K562 (cell line): ENCODE measurements at regions not wholly inside any gene's neighbourhood (a gene's known extent, or its start where the extent isn't known, plus 50 kb on each side); places are given as distances from the start of the nearest gene placed in this dataset.
A peak's percentile ranks its signal among the peaks of the same experiment; 100 is the strongest.

Experiments used
- ATAC-seq: fragments of 200-7000 bp; cut with Tn5 transposase; 3 replicates; pipeline ENCODE4 v1.9.1; 2020; ENCODE audit warnings: moderate library complexity
- BruUV-seq: library from RNA; stranded (reverse); fragments of 400-500 nt; replicated peaks from 2 replicates; lab custom pipeline; 2021; lab: Mats Ljungman, UMichigan
- CTCF ChIA-PET: fragments of 300-600 bp; formaldehyde crosslinking; extraction: SDS; loops from one replicate; lab custom pipeline; 2021; ENCODE audit warnings: low intra/inter-chr PET ratio; lab: Yijun Ruan, JAX
- POLR2A ChIA-PET: fragments of 300-600, 350-650 bp; sonication (Branson Sonifier 250); formaldehyde crosslinking; extraction: SDS; loops from one replicate; lab custom pipeline; 2021; ENCODE audit warnings: antibody characterized with exemption, inconsistent platforms; lab: Yijun Ruan, JAX
- DNase-seq, 4 experiments: peaks; one replicate each; pipeline versions ENCODE4 v3.0.0 to v3.0.0-alpha.2; 2011 to 2018; ENCODE audit warnings: low spot score in 3 of 4, mixed read lengths in 3 of 4; ENCODE audit errors: extremely low read depth in 1 of 4
- FAIRE-seq: peaks from 2 replicates; lab custom pipeline; 2011; peaks lifted over from hg19 to GRCh38; lab: Jason Lieb, UNC
- H2AFZ ChIP-seq: 2 replicates; pipeline ENCODE4 v1.6.0; 2011; ENCODE audit warnings: low read depth, low read length, control low read depth, inconsistent platforms
- H3K27ac ChIP-seq: fragments of 200-600 bp; 3 replicates; pipeline ENCODE4 v1.8.0; 2011; ENCODE audit warnings: low read depth, mild to moderate bottlenecking, control low read depth, inconsistent platforms, low read length, moderate library complexity, mixed read lengths; ENCODE audit errors: extremely low read depth
- H3K27me3 ChIP-seq, 2 experiments: fragments of 300-600 bp in 1 of 2; 2 replicates in 1 of 2; 3 replicates in 1 of 2; pipeline versions ENCODE4 v1.6.0 to v1.8.0; 2011; ENCODE audit warnings: inconsistent platforms in 2 of 2, low read length in 2 of 2, mild to moderate bottlenecking in 1 of 2, mixed read lengths in 1 of 2, moderate library complexity in 1 of 2; ENCODE audit not compliant: control insufficient read depth in 2 of 2, insufficient read depth in 2 of 2
- H3K36me3 ChIP-seq: fragments of 300-600 bp; 3 replicates; pipeline ENCODE4 v1.8.0; 2011; ENCODE audit warnings: mild to moderate bottlenecking, low read length, inconsistent platforms; ENCODE audit not compliant: control insufficient read depth, insufficient read depth
- H3K4me1 ChIP-seq, 2 experiments: fragments of 200-600 bp in 1 of 2; replicated peaks in 1 of 2; 2 replicates in 1 of 2; 3 replicates in 1 of 2; pipeline versions ENCODE4 v1.5.1 to v1.8.0; 2011; ENCODE audit warnings: inconsistent platforms in 2 of 2, low read length in 2 of 2, mild to moderate bottlenecking in 1 of 2, mixed read lengths in 1 of 2, moderate library complexity in 1 of 2; ENCODE audit not compliant: control insufficient read depth in 2 of 2, insufficient read depth in 2 of 2
- H3K4me2 ChIP-seq: 2 replicates; pipeline ENCODE4 v1.6.1; 2011; ENCODE audit warnings: low read length, control low read depth, inconsistent platforms, mixed read lengths; ENCODE audit not compliant: insufficient read depth
- H3K4me3 ChIP-seq: fragments of 200-600 bp; sonication (generic), shearing (Covaris generic); 2 replicates; pipeline ENCODE4 v1.5.1; 2016; ENCODE audit warnings: control low read depth, inconsistent platforms
- H3K79me2 ChIP-seq: fragments of 200-600 bp; 3 replicates; pipeline ENCODE4 v1.8.0; 2011; ENCODE audit warnings: low read length, inconsistent platforms; ENCODE audit not compliant: control insufficient read depth, insufficient read depth
- H3K9ac ChIP-seq, 2 experiments: 2 replicates each; pipeline versions ENCODE4 v1.6.0 to v1.6.1; 2011; ENCODE audit warnings: low read depth in 2 of 2, low read length in 2 of 2, control low read depth in 1 of 2, inconsistent platforms in 1 of 2, mild to moderate bottlenecking in 1 of 2, mixed read lengths in 1 of 2; ENCODE audit not compliant: insufficient read depth in 1 of 2
- H3K9me1 ChIP-seq: one replicate; pipeline ENCODE4 v1.6.0; 2011; ENCODE audit warnings: inconsistent platforms, mild to moderate bottlenecking, low read length, moderate library complexity; ENCODE audit not compliant: control insufficient read depth, insufficient read depth
- H3K9me3 ChIP-seq: replicated peaks from 2 replicates; pipeline ENCODE4 v1.5.1; 2011; ENCODE audit warnings: low read depth, low read length, inconsistent platforms; ENCODE audit not compliant: control insufficient read depth, insufficient read depth
- H4K20me1 ChIP-seq: replicated peaks from 2 replicates; pipeline ENCODE4 v1.6.1; 2011; ENCODE audit warnings: low read length, inconsistent platforms, mixed read lengths; ENCODE audit not compliant: control insufficient read depth, insufficient read depth
- CBFA2T2 ChIP-seq: fragments of 450-650 bp; conservative IDR thresholded peaks from 2 replicates; pipeline ENCODE4 v1.6.1; 2017; ENCODE audit warnings: mild to moderate bottlenecking
- HDAC1 ChIP-seq, 2 experiments: fragments of 450-650 bp; IDR thresholded peaks; 2 replicates each; pipeline ENCODE4 v1.6.1; 2016 to 2017; ENCODE audit warnings: inconsistent platforms in 1 of 2, mild to moderate bottlenecking in 1 of 2, moderate library complexity in 1 of 2
- JUND ChIP-seq, 2 experiments: IDR thresholded peaks; 2 replicates in 1 of 2; 3 replicates in 1 of 2; pipeline ENCODE4 v1.6.1; 2011; ENCODE audit warnings: borderline replicate concordance in 2 of 2, low read depth in 2 of 2, low read length in 2 of 2, improper control_type of control experiment in 1 of 2, missing biosample characterization in 1 of 2, missing genetic modification characterization in 1 of 2, missing genetic modification reagents in 1 of 2
- POLR2H ChIP-seq: IDR thresholded peaks from 2 replicates; pipeline ENCODE4 v1.6.1; 2016; ENCODE audit warnings: missing genetic modification characterization, low read depth, mild to moderate bottlenecking, control low read depth, missing compliant biosample characterization, moderate library complexity
- PTTG1 ChIP-seq: fragments of 450-650 bp; IDR thresholded peaks from 2 replicates; pipeline ENCODE4 v1.6.1; 2016; ENCODE audit warnings: low read depth, mild to moderate bottlenecking, missing genetic modification characterization, missing compliant biosample characterization
- RAD21 ChIP-seq, 2 experiments: fragments of 250-450 bp in 1 of 2; fragments of 450-650 bp in 1 of 2; sonication (Bioruptor Pico) in 1 of 2; formaldehyde crosslinking in 1 of 2; IDR thresholded peaks in 1 of 2; conservative IDR thresholded peaks in 1 of 2; 2 replicates each; pipeline versions ENCODE4 v1.4.0 to v1.8.0; 2020 to 2022; ENCODE audit warnings: mild to moderate bottlenecking in 2 of 2, moderate library complexity in 1 of 2
- TAL1 ChIP-seq: fragments of 450-650 bp; IDR thresholded peaks from 2 replicates; pipeline ENCODE4 v1.6.1; 2016; ENCODE audit warnings: mild to moderate bottlenecking
- ZNF239 ChIP-seq: fragments of 250-450 bp; sonication (Bioruptor Pico); IDR thresholded peaks from 2 replicates; pipeline ENCODE4 v1.4.0; 2020; ENCODE audit warnings: mild to moderate bottlenecking
- WGBS: fragments of 100-300 bp; shearing (Covaris generic); methylation state at CpG from one replicate; pipeline ENCODE4 v1.1.6; 2016; ENCODE audit warnings: low coverage, mixed read lengths; ENCODE audit not compliant: insufficient coverage; ENCODE audit errors: missing lambda C conversion rate; 5-methylcytosine and 5-hydroxymethylcytosine counted together
- in situ Hi-C: fragments of 300-500 bp; cut with MboI; formaldehyde crosslinking; loops from 4 replicates; pipeline ENCODE4 v1.15.0; 2018; ENCODE audit warnings: inconsistent platforms, mixed read lengths
- intact Hi-C: fragments of 100-400 bp; cut with micrococcal nuclease; formaldehyde crosslinking; loops from 2 replicates; pipeline ENCODE4 v1.14.2; 2022
- TF ChIP-seq, protein P1 (sequence below), 2 experiments: fragments of 450-650 bp; IDR thresholded peaks; 2 replicates each; pipeline ENCODE4 v1.6.1; 2018; ENCODE audit warnings: mild to moderate bottlenecking in 2 of 2, low read depth in 1 of 2; ENCODE audit not compliant: partially characterized antibody in 2 of 2
- TF ChIP-seq, protein P2 (sequence below): fragments of 200-800 bp; sonication (Bioruptor generic); IDR thresholded peaks from 2 replicates; pipeline ENCODE4 v1.6.1; 2017; ENCODE audit warnings: missing genetic modification characterization, missing compliant biosample characterization
- TF ChIP-seq, protein P3 (sequence below): IDR thresholded peaks from 3 replicates; pipeline ENCODE4 v1.6.1; 2011; ENCODE audit warnings: borderline replicate concordance, mild to moderate bottlenecking, moderate library complexity; ENCODE audit not compliant: insufficient read length; ENCODE audit errors: extremely low read depth

DNA sequence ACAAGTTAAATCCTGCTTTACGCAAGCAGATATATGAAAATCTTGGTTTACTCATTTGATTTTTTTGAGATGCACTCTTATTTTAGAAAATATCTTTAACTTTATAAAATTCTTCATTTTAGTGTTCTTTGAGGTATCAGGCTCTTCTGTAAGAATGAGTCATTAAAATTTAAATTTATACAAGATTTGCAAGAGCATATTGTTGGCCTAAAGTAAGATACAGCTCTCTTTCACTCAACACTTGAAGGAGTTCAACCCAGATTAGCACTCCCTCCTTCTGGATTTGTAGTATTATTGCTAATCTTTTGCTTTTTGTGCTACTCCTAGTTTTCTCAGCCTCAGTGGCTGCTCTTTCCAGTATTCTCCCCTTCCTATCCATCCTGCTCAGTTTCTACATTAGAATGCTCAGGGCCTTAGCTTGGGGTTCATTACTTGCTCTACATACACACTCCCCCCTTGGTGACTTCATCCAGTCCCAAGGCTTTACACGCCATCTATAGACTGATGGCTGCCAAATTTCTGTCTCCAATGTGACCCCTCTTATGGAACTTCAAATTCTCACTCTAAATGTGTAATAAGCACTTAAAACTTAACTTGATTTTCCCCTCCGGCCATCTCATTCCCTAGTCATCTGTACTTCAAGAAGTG lies 425.3 kb upstream of the FANCL start:
- BruUV-seq = no TSS peak
- ChIA-PET CTCF (no interaction called here), POLR2A (interaction anchor here (1.2 to 2.7 kb wide), 2 partner anchors 9 to 14 kb away, joined by 4 to 6 read pairs; no protein-coding TSS in a partner anchor)
- H4K20me1 ChIP-seq = no peaks in the 10 kb centered on the region
- peaks cover 4 to 30% of the 10 kb centered on the region in 2 experiments; a peak in 3 of 5 replicates for H3K4me1 ChIP-seq
- no peaks in the 10 kb centered on the region for H3K79me2 ChIP-seq
- in situ Hi-C loops (no loop called here), intact Hi-C loops (loop anchor here (2.0 to 5.0 kb wide), 3 partner anchors 42 to 96 kb away; no protein-coding TSS in a partner anchor)
- peak overlapping the region; percentile 80 for H2AFZ ChIP-seq
- no peak for FAIRE-seq
- peak overlapping the region; percentile 57 for H3K4me2 ChIP-seq
- no peaks in the 10 kb centered on the region for H3K27me3 ChIP-seq
- H3K9me3 ChIP-seq = peaks cover 3% of the 10 kb centered on the region; the same call in 1 of the 2 replicates
- peak; percentile 82 for ATAC-seq
- 0 out of 4 replicates have a peak overlapping the region, but pooled peaks of 1 of the 2 experiments have one; percentile 43 for H3K9ac ChIP-seq
- peak overlapping the region; percentile 85 for H3K27ac ChIP-seq
- H3K4me3 ChIP-seq = no peak overlapping the region
- peak in 1 of 4 experiments; percentile 49 for DNase-seq
- no peaks in the 10 kb centered on the region for H3K9me1 ChIP-seq
- WGBS = 68% methylated on average over 3 of the region's 3 CpGs
- no peaks in the 10 kb centered on the region for H3K36me3 ChIP-seq
- TF ChIP-seq, protein P1, sequence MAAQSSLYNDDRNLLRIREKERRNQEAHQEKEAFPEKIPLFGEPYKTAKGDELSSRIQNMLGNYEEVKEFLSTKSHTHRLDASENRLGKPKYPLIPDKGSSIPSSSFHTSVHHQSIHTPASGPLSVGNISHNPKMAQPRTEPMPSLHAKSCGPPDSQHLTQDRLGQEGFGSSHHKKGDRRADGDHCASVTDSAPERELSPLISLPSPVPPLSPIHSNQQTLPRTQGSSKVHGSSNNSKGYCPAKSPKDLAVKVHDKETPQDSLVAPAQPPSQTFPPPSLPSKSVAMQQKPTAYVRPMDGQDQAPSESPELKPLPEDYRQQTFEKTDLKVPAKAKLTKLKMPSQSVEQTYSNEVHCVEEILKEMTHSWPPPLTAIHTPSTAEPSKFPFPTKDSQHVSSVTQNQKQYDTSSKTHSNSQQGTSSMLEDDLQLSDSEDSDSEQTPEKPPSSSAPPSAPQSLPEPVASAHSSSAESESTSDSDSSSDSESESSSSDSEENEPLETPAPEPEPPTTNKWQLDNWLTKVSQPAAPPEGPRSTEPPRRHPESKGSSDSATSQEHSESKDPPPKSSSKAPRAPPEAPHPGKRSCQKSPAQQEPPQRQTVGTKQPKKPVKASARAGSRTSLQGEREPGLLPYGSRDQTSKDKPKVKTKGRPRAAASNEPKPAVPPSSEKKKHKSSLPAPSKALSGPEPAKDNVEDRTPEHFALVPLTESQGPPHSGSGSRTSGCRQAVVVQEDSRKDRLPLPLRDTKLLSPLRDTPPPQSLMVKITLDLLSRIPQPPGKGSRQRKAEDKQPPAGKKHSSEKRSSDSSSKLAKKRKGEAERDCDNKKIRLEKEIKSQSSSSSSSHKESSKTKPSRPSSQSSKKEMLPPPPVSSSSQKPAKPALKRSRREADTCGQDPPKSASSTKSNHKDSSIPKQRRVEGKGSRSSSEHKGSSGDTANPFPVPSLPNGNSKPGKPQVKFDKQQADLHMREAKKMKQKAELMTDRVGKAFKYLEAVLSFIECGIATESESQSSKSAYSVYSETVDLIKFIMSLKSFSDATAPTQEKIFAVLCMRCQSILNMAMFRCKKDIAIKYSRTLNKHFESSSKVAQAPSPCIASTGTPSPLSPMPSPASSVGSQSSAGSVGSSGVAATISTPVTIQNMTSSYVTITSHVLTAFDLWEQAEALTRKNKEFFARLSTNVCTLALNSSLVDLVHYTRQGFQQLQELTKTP (IDR thresholded peaks at IDR 0.05; ENCODE audit: low read depth in 1 of 2, partially characterized antibody in 2 of 2) = peak in 1 of 2 experiments; percentile 3
- TF ChIP-seq RAD21 (CRISPR knock-in tag; conservative IDR thresholded peaks at IDR 0.05 in 1 of 2, IDR thresholded peaks at IDR 0.05 in 1 of 2) (peak in 1 of 2 experiments; percentile 40; a peak in 1 of 4 replicates), JUND (IDR thresholded peaks at IDR 0.05; ENCODE audit: borderline replicate concordance, low read depth, low read length) (peak; percentile 27; the same call in 1 of the 2 replicates), JUND (tag; IDR thresholded peaks at IDR 0.05; ENCODE audit: borderline replicate concordance, low read depth, low read length) (no peak; the same call in 1 of the 3 replicates), ZNF239 (peak; percentile 54), POLR2H (0 out of 2 replicates have a peak, but pooled peaks have one; percentile 2), TAL1 (0 out of 2 replicates have a peak, but pooled peaks have one; percentile 2), PTTG1 (peak; percentile 3; the same call in 1 of the 2 replicates), HDAC1 (IDR thresholded peaks at IDR 0.05) (no peak), CBFA2T2 (no peak)
- TF ChIP-seq, protein P2, sequence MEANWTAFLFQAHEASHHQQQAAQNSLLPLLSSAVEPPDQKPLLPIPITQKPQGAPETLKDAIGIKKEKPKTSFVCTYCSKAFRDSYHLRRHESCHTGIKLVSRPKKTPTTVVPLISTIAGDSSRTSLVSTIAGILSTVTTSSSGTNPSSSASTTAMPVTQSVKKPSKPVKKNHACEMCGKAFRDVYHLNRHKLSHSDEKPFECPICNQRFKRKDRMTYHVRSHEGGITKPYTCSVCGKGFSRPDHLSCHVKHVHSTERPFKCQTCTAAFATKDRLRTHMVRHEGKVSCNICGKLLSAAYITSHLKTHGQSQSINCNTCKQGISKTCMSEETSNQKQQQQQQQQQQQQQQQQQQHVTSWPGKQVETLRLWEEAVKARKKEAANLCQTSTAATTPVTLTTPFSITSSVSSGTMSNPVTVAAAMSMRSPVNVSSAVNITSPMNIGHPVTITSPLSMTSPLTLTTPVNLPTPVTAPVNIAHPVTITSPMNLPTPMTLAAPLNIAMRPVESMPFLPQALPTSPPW (CRISPR knock-in tag) = peak; percentile 39; the same call in 1 of the 2 replicates
- TF ChIP-seq, protein P3, sequence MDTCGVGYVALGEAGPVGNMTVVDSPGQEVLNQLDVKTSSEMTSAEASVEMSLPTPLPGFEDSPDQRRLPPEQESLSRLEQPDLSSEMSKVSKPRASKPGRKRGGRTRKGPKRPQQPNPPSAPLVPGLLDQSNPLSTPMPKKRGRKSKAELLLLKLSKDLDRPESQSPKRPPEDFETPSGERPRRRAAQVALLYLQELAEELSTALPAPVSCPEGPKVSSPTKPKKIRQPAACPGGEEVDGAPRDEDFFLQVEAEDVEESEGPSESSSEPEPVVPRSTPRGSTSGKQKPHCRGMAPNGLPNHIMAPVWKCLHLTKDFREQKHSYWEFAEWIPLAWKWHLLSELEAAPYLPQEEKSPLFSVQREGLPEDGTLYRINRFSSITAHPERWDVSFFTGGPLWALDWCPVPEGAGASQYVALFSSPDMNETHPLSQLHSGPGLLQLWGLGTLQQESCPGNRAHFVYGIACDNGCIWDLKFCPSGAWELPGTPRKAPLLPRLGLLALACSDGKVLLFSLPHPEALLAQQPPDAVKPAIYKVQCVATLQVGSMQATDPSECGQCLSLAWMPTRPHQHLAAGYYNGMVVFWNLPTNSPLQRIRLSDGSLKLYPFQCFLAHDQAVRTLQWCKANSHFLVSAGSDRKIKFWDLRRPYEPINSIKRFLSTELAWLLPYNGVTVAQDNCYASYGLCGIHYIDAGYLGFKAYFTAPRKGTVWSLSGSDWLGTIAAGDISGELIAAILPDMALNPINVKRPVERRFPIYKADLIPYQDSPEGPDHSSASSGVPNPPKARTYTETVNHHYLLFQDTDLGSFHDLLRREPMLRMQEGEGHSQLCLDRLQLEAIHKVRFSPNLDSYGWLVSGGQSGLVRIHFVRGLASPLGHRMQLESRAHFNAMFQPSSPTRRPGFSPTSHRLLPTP = no peak
